Suppressor macrophage treated with lipopolysaccharide for 4 hours (primary cell): ENCODE measurements at regions not wholly inside any gene's neighbourhood (a gene's known extent, or its start where the extent isn't known, plus 50 kb on each side); places are given as distances from the start of the nearest gene placed in this dataset.
"Not testable (repeated sequence)": the region's sequence is repeated elsewhere in the genome, so short reads cannot be mapped to it uniquely, and the experiment has no call there.

Experiments
- DNase-seq: peaks from one replicate; pipeline ENCODE4 v3.0.0-alpha.2; 2020

DNA sequence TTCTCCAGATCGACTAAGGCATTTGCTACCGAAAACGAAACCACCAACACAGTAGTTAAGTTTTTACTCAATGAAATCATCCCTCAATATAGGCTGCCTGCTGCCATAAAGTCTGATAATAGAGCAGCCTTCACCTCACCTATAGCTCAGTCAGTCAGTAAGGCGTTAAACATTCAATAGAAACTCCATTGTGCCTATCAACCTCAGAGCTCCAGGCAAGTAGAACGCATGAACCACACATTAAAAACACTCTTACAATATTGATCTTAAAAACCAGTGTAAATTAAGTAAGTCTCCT is 160.6 kb downstream of the DEFB131A start:
- DNase-seq: not testable (repeated sequence)

DNA sequence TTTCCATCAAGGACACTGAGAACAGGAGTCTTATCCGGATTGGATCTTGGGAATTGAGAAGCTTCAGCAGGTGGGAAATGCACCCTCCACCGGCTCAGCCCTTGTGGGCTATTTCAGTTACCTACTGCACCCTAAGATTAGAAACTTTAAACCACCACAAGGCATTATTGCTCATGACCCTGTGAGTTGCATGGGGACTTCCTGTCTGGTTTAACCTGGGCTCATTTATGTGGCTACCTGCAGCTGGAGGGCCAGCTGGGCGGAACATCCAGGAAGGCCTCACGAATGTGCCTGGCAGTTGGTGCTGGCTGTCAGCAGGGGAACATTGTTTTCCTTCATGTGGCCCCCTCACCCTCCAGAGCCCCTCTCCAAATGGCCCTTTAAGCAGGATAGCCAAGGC is 164.1 kb downstream of the DEFB131A start:
- no peak for DNase-seq

DNA sequence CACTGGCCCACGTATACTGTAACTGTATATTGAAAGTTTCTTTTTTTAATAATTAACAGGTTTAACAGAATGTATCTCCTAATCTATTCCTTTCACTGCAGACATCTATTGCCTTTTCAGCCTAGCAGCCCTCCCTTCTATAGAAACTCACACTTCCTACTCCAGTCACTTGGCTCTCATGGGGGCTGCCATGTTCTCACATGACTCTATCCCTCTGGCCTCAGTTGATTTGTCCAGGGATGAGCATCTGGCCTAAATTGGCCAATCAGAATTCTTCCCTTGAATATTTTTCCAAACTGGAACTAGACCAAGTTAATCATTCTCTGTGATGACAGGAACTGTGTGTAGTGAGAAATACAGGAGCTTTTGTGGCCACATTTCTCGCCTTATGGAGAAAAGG is 166.1 kb downstream of the DEFB131A start:
- DNase-seq: not testable (repeated sequence)

DNA sequence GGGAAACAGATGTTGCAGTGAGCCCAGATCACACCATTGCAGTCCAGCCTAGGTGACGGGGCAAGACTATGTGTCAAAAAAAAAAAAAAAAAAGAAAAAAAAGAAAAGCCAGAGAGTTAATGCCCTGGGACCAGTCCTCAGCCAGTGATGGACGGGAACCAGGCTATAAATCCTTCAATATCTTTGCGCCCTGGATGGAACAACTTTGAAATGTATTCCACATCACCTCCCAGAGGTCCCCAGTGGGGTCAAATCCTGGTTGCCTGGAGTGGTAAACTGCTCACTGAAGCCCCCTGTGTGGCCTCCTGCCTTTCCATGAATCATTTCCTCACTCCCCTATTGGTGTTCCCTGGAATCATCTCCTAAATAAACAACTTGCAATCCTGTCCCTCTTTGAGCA is 166.9 kb downstream of the DEFB131A start:
- no peak for DNase-seq

DNA sequence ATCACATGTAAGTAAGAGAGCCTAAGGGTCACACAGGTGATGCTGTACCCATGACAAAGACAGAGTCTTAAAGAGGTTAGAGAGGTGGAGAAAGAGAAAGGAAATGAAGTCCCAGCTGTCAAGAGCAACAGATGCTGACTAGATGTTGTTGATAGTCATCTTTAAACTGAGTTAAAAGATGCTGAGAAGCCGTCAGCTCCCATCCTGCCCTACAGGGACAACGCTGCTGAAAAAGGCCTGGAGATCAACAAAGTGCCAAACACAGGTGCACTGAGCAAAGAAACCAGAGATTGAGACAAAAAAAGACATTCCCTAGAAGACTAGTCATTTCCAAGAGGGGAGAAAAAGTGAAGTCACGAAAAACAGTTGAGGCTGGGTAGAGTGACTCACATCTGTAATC is 145.0 kb upstream of the DRD5 start:
- DNase-seq: not testable (repeated sequence)

DNA sequence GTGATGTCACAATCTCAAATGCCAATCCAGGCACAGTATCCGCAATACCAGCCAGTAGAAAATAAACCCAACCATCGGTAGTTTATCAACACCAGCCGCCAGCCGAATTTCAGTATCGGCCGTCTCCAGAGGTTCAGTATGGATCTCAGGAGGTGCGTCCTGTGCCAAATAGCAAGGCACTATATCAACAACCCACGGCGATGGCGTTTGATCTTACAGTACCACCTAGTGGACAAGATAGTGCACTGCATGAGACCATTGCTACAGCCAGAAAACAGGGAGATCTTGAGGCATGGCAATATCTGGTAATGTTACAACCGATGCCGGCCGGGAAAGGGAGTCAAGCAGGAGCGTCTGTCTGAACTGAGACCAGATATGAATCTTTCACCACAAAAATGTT is 121.8 kb upstream of the DRD5 start:
- not testable (repeated sequence) for DNase-seq

DNA sequence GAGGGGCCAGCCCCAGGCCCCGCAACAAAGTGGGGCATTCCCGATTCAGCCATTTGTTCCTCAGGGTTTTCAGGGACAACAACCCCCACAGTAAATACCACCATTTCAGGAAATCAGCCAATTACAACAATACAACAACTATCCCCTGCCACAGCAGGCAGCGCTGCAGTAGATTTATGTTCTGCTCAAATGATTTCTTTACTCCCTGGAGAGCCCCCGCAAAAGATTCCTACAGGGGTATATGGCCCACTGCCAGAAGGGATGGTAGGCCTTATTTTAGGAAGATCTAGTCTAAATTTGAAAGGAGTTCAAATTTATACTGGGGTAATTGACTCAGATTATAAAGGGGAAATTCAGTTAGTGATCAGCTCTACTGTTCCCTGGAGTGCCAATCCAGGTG is 120.5 kb upstream of the DRD5 start:
- not testable (repeated sequence) for DNase-seq

DNA sequence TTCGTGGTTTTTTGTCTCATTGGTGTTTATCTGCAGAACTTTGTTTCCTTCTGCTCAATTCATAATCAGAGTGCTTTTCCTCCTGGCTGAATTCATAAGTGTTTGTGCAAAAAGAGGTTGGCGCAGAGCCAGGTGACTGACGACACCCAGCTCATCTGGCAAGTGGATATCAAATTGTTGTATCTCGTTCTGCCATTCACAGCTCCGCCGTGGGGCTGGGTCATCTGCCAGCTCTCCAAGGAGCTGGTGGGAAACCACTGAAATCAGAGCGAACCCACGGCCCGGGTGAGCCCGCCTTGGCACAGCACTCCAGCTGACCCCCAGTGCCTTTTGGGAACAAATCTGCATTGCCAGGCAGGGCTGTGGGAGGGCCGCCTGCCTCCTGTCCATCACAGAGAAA is 110.7 kb upstream of the DRD5 start:
- not testable (repeated sequence) for DNase-seq

DNA sequence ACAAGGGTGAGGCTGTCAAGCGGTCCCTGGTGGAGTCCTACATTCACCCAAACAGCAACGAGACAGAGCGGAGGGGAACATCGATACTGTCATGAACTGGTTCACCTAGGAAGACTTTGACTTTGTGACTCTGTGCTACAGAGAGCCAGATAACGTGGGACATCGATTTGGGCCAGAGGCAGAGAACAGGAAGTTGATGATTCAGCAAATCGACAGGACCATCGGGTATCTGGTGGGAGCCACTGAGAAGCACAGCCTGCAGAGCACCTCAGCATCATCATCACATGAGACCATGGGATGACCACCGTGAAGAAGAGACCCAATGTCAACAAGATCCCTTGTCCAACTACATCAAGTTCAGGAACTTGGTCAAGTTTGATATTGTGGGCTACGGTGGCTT is 104.1 kb upstream of the DRD5 start:
- DNase-seq: not testable (repeated sequence)

DNA sequence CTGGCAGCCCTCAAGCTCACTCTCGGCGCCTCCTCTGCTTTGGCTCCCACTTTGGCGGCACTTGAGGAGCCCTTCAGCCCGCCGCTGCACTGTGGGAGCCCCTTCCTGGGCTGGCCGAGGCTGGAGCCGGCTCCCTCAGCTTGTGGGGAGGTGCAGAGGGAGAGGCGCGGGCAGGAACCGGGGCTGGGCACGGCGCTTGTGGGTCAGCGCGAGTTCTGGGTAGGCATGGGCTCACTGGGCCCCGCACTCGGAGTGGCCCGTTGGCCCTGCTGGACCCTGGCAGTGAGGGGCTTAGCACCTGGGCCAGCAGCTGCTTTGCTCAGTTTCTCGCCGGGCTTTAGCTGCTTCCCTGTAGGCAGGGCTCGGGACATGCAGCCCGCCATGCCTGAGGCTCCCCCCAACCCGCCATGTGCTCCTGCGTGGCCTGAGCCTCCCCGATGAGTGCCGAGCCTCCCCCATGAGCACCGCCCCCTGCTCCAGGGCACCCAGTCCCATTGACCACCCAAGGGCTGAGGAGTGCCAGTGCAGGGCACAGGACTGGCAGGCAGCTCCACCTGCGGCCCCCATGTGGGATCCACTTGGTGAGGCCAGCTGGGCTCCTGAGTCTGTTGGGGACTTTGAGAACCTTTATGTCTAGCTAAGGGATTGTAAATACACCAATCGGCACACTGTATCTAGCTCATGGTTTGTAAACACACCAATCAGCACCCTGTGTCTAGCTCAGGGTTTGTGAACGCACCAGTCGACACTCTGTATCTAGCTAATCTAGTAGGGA is 101.5 kb upstream of the DRD5 start:
- no peak for DNase-seq

DNA sequence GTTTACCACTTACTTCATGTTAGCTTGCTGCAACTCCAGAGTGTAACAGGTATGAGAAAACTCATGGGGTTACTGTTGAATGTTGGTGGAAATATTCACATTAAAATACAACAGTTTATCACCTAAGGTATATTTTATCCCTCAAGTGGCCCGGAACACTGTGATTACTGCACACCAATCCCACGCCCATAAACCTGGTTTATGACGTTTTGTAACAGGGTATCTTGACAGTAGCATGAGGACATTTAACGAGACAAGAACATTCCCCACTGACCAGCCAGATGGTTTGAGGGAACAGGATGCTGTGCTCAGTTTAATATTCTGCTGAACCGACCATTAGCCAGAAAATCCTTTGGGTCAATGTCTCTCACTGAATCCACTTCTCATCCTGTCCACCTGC is 98.3 kb upstream of the DRD5 start:
- DNase-seq: not testable (repeated sequence)

DNA sequence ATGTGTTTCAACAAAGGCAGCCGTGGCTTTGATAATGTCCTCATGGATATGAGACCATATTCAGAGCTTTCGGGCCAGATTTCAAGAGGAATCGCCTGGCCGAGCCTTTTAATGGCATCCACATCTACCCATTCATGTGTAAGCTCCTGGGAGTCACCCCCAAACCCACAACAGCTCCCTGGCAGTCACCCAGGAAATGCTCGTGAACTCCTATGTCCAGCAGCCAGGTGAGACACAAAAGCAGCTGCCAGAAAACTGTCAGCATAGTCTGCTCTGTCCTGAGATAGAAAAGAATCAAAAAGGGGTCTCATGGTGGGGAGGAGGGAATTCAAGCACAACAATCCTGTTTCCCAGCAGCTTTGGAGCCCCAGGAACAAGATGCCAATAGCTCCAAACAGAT is 96.4 kb upstream of the DRD5 start:
- not testable (repeated sequence) for DNase-seq

DNA sequence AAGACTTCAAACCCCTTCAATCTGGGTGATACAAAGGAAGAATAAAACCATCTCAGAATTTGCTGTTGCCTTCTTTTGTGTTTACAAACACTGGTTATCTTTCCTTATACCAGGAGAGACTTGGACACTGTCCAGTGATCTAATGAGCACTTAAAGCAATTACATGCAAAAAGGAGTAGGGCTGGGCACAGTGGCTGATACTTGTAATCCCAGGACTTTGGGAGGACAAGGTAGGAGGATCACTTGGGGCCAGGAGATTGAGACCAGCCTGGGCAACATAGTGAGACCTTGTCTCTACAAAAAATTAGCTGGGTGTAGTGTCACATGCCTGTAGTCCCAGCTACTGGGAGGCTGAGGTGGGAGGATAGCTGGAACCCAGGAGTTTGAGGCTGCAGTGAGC is 95.7 kb upstream of the DRD5 start:
- no peak for DNase-seq

DNA sequence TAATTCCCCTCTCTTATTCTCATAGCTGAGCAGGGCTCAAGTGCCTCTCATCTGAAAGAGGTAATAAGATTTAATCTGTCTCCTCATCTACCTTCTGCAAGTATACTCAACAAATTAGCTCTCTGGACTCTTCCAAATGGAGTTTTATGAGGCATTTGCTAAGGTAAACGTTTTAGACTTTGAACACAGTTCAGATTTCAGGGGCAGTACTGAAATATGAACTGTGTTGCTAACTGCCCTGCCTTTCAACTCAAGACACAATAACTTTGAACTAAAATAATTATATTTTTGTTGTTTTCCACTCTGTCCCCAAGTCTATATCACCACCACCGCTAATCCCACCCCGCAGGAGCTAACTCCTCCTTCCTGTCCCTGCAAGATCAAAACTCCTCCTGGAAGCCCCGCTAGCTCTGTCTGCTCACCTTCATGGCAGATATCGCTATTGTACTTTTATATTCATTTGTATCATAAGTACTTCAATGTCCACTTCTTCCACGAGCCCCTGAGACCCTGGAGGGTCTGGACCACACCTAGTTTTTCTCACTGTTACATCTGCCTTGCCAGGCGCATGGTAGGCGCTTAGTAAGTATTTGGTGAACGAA is 90.7 kb upstream of the DRD5 start:
- not testable (repeated sequence) for DNase-seq

DNA sequence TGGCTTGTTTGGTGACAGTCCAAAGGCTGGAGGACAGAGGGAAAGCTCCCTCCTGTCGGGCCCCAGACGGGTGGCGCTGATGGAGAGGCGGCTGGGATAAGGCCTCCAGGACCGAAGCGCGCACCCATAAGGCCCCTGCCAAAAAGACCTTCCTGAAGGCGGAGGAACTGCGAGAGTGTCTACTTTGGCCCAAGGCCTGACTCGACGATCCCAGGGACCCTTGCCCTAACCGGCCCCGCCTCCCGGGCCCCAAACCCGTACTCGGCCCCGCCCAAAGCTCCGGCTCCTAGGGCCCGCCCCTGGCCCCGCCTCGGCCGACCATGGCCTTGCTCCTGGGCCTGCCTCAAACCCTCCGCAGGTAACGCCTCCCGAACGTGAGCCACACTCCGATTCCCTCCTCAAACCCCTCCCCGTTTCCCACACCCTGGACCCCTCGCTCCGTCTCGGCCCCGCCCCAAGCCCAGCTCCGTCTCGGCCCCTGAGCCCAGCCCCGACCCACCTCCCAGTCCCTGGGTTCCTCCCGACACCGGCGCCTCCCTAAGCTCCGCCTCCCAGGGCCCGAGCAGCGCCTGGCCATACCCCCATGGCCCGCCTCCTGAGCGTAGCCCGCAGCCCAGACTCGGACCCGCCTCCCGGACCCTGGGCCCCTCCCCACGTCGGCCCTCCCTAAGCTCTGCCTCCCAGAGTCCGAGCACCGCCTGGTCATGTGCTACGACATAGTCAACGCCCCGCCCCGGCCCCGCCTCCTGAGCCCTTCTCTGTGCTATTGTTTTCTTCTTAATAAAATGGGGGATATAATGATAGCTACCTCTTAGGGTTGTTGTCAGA is 90.0 kb upstream of the DRD5 start:
- peak; percentile 95 for DNase-seq

DNA sequence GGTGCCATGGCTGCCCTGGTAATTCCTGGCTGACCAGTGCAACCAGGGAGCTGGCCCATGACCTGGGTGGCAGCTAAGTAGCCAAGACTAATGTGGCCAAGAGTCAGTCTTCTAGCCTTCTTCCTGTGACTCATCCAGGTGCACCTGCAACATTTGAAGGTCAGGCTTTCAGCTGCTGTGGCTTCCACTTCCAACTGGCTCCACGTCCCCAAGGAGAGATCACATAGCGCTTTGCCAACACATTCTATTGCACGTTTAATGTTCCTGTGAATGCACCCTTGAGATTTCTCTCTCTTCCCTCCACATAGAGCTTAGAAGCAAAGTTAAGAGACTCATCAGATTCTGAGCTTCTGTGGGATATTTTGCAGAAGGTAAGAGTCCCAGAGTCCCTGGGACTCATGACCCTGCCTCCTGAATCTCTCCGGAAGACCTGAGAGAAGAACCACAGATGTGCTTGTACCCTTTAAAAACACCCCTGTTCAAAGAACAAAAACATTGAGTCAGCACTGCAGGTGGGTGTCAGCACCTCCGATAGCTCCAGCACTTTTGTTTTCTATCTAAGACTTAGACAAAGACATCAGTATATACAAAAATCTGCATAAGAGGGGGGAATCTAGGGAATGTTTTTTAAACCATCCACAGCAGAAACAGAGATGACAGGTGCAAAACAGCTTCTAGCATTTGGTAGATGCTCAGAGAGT is 88.5 kb upstream of the DRD5 start:
- DNase-seq: not testable (repeated sequence)

DNA sequence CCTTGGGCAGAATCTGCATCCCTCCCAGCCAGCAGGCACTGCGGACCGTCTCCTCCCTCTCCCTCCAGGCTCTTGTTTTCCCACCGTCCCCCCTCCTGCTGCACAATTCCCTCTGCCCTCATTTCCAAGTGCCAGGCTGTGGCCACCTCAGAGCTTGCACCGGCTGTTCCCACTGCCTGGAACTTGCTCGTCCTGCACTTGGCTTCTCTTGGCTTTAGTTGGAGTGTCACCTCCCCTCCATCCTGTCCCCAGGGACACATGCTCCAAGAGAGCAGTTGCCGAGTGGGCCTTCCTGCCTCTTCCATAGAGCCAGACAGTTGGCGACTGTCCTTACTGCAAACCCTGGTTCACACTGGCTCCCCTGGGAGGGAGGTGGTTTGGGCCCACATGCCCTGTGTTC is 87.0 kb upstream of the DRD5 start:
- not testable (repeated sequence) for DNase-seq

DNA sequence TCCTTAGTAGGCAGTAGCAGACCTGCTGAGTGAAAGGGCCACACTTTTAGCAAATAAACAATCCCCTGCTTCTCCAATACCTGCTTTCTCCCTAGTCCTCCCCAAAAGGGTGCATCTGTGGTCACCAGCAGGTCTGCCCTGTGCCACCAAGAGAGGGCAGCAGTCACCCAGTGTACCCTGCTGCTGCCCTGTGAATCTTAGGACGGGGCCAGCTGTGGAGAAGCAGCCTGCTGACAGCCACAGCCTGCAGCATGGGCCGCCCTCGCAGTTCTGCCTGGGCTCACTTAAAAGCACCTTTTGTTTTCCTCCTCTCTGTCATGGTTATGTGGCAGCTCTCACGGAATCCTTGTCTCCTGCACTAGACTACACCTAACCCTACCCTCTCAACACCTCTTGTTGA is 85.4 kb upstream of the DRD5 start:
- DNase-seq: peak; percentile 13

DNA sequence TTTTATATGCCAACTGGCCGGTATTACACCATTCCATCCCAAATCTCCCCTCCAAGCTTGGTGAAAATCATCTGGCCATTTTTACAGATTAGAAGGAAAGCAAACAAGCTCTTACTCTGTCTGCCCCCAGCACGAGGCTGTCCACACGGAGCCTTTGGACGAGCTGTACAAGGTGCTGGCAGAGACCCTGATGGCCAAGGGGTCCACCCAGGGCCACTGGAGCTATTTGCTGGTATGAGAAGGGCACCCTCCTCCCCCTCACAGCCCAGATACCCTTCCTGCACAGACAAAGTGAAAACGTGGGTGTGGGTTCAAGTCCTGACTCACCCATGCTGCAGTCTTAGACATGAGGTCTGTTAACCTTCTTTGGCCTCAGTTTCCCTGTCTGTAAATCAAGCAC is 84.9 kb upstream of the DRD5 start:
- not testable (repeated sequence) for DNase-seq

DNA sequence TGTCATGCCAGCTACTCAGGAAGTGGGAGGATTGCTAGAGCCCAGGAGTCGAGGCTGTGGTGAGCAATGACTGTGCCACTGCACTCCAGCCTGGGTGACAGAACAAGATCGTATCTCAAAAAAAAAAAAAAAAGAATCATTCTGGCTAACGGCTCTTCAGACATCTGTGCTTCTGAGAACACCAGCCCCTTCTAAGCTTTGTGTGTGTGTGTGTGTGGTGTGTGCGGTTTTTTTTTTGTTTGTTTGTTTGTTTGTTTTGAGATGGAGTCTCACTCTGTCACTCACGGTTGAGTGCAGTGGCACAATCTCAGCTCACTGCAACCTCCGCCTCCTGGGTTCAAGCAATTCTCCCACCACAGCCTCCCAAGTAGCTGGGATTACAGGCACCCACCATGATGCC is 79.4 kb upstream of the DRD5 start:
- DNase-seq: not testable (repeated sequence)

DNA sequence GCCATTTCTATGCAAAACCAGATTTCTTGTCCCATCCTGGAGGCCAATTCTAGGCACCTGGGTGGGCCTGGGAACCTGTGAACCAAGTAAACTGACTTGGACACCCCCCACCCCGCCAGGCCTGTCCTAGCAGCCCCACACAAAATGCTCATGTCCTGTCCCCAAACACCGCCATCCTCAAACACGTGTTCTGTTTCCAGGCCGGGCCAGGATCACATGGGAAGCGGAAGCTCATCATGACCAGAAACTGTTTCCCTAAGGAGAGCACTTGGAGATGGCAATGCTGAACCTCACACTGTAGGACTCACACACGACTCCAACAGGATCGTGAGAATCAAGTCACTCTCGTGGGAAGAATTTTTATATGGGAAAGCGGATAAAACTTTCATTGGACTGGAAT is 78.7 kb upstream of the DRD5 start:
- not testable (repeated sequence) for DNase-seq

DNA sequence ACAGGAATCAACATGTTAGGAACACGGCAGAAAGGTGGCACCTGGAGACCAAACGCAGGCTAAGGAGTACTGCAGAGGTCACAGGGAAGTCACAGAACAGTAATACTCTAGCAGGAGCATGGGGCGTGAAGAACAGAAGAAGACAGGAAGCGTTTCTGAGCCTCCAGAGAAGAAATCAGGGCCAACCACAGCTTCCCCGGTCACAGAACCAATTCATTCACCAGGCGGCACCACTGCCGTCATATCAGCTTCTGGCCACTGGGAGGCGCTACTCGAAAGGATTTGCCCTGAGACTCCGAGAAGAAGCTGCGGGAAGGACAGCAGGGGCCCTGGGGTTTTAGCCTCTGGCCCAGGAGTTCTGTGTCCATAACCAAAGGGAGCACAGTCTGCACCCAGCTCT is 78.0 kb upstream of the DRD5 start:
- DNase-seq: peak; percentile 75

DNA sequence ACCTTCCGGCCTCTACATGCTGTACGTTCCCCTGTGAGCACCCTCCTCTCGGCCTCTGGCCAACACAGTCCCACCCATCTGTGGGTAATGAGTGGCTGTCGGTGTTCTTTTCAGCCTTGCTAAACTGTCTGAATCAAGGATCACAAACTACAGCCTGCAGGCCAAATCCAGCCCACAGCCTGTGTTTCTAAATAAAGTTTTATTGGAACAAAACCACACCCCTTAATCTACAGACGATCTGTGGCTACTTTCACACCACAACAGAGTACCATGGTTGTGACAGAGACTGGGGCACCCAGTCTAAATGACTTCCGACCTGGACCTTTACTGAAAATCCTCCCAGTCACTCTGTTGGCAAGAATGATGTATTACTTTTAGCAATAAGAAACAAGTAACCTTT is 77.3 kb upstream of the DRD5 start:
- DNase-seq: not testable (repeated sequence)
